ENCODE measurements at regions not wholly inside any gene's neighbourhood (a gene's known extent, or its start where the extent isn't known, plus 50 kb on each side); places are given as distances from the start of the nearest gene placed in this dataset.

- POLR2A ChIA-PET: no interaction called here
- H3K4me2 ChIP-seq: no peak overlapping the region
- TF ChIP-seq FOSB (CRISPR knock-in tag; IDR thresholded peaks at IDR 0.05) (no peak), RAD21 (conservative IDR thresholded peaks at IDR 0.05 in 1 of 2, IDR thresholded peaks at IDR 0.05 in 1 of 2) (no peak), JUNB (IDR thresholded peaks at IDR 0.05) (no peak), NPAS2 (CRISPR knock-in tag; IDR thresholded peaks at IDR 0.05; ENCODE audit: borderline replicate concordance) (no peak), SREBF2 (IDR thresholded peaks at IDR 0.05) (no peak), REST (IDR thresholded peaks at IDR 0.05) (no peak), MAFK (IDR thresholded peaks at IDR 0.05; ENCODE audit: partially characterized antibody) (no peak), NFE2L2 (conservative IDR thresholded peaks at IDR 0.05; ENCODE audit: low read length) (no peak), SMC3 (IDR thresholded peaks at IDR 0.05) (no peak), HEYL (CRISPR knock-in tag; IDR thresholded peaks at IDR 0.05) (no peak)
- 11% methylated on average over 6 of the region's 6 CpGs for WGBS (ENCODE audit: missing lambda C conversion rate)
- no peak overlapping the region for H3K4me3 ChIP-seq
- ATAC-seq: no peak
- no peak overlapping the region for H3K27ac ChIP-seq
- no peaks in the 10 kb centered on the region for H3K4me1 ChIP-seq
- FAIRE-seq: no peak
- CTCF ChIA-PET: no interaction called here
- H3K9me3 ChIP-seq: no peaks in the 10 kb centered on the region
- DNase-seq (ENCODE audit: low read depth in 1 of 2, low spot score in 1 of 2): no peak
Observed at GRCh38 chr19:20357921-20358320, 190.9 kb downstream of the ZNF486 start.

GRCh38 chr19:20351244-20351643, 184.2 kb downstream of the ZNF486 start:
- no peak for ATAC-seq
- H3K27ac ChIP-seq: no peak overlapping the region
- no peaks in the 10 kb centered on the region for H3K9me3 ChIP-seq
- FAIRE-seq: no peak
- TF ChIP-seq MAZ (IDR thresholded peaks at IDR 0.05; ENCODE audit: borderline replicate concordance, low read depth, low read length): no peak
- TF ChIP-seq SMC3 (IDR thresholded peaks at IDR 0.05): no peak
- TF ChIP-seq JUN (IDR thresholded peaks at IDR 0.05): no peak
- TF ChIP-seq HOXB13 (CRISPR knock-in tag; IDR thresholded peaks at IDR 0.05; ENCODE audit: low read depth): no peak
- no peak for TF ChIP-seq RNF2 (IDR thresholded peaks at IDR 0.05; ENCODE audit: borderline replicate concordance, low read depth)
- no peak for TF ChIP-seq FOXS1 (CRISPR knock-in tag; IDR thresholded peaks at IDR 0.05)
- TF ChIP-seq EHF (CRISPR knock-in tag; IDR thresholded peaks at IDR 0.05): no peak
- TF ChIP-seq BHLHE40 (IDR thresholded peaks at IDR 0.05; ENCODE audit: low read depth, low read length): no peak
- TF ChIP-seq RAD21 (conservative IDR thresholded peaks at IDR 0.05 in 1 of 2, IDR thresholded peaks at IDR 0.05 in 1 of 2): no peak
- ChIA-PET CTCF (no interaction called here), POLR2A (no interaction called here)
- no peak overlapping the region for H3K4me2 ChIP-seq
- DNase-seq (ENCODE audit: low read depth in 1 of 2, low spot score in 1 of 2): no peak
- no peak overlapping the region for H3K4me3 ChIP-seq
- no peaks in the 10 kb centered on the region for H3K4me1 ChIP-seq

- no peak for TF ChIP-seq ELK1 (IDR thresholded peaks at IDR 0.05; ENCODE audit: low read depth, low read length)
- TF ChIP-seq JUN (IDR thresholded peaks at IDR 0.05): no peak
- TF ChIP-seq FOXS1 (CRISPR knock-in tag; IDR thresholded peaks at IDR 0.05): no peak
- no peak for TF ChIP-seq USF2 (IDR thresholded peaks at IDR 0.05)
- no peak for TF ChIP-seq HOXA7 (CRISPR knock-in tag; IDR thresholded peaks at IDR 0.05)
- TF ChIP-seq FOSB (CRISPR knock-in tag; IDR thresholded peaks at IDR 0.05): no peak
- no peak for TF ChIP-seq E2F6 (IDR thresholded peaks at IDR 0.05; ENCODE audit: borderline replicate concordance, low read depth)
- no peak for TF ChIP-seq SREBF2 (IDR thresholded peaks at IDR 0.05)
- FAIRE-seq (no peak), ATAC-seq (no peak), DNase-seq (ENCODE audit: low read depth in 1 of 2, low spot score in 1 of 2) (no peak)
- 0% methylated on average over 2 of the region's 2 CpGs for WGBS (ENCODE audit: missing lambda C conversion rate)
- no peak overlapping the region for H3K4me3 ChIP-seq
- no peak overlapping the region for H3K4me2 ChIP-seq
- no peaks in the 10 kb centered on the region for H3K9me3 ChIP-seq
- H3K4me1 ChIP-seq: no peaks in the 10 kb centered on the region
- ChIA-PET CTCF (no interaction called here), POLR2A (no interaction called here)
- H3K27ac ChIP-seq: no peak overlapping the region
Observed at GRCh38 chr19:20349206-20349605, 182.2 kb downstream of the ZNF486 start.
